ENCODE measurements at regions not wholly inside any gene's neighbourhood (a gene's known extent, or its start where the extent isn't known, plus 50 kb on each side); places are given as distances from the start of the nearest gene placed in this dataset.

- Histone ChIP-seq H3K9ac (ENCODE audit: low read length) (no peak overlapping the region), H3K79me2 (ENCODE audit: low read length) (no peaks in the 10 kb centered on the region), H3K4me3 (ENCODE audit: low read length) (no peak overlapping the region), H3K27ac (ENCODE audit: low read length) (no peak overlapping the region), H4K20me1 (ENCODE audit: insufficient read depth, low read length) (no peaks in the 10 kb centered on the region), H3K36me3 (replicated peaks; ENCODE audit: insufficient read depth, low read length) (no peaks in the 10 kb centered on the region), H2AFZ (ENCODE audit: low read length) (no peak overlapping the region), H3K9me2 (replicated peaks; ENCODE audit: insufficient read depth, low read length) (no peaks in the 10 kb centered on the region), H3K9me3 (replicated peaks; ENCODE audit: insufficient read depth, low read length) (no peaks in the 10 kb centered on the region), H3K4me2 (ENCODE audit: low read depth, low read length) (no peak overlapping the region), H3K4me1 (ENCODE audit: low read length) (no peaks in the 10 kb centered on the region), H3K27me3 (replicated peaks; ENCODE audit: insufficient read depth, low read length) (no peaks in the 10 kb centered on the region), H3F3A (ENCODE audit: insufficient read depth, low read length) (no peaks in the 10 kb centered on the region)
- no peak for DNase-seq
- TF ChIP-seq CTCF (IDR thresholded peaks at IDR 0.05; ENCODE audit: low read length) (no peak), EZH2 (optimal IDR thresholded peaks at IDR 0.05; ENCODE audit: low read depth, low read length) (no peak)
Measured at GRCh38 chr1:80365359-80366021, 1359.0 kb upstream of the ADGRL4 start.

- H3K9me3 ChIP-seq (replicated peaks; ENCODE audit: insufficient read depth, low read length) = no peaks in the 10 kb centered on the region
- no peak overlapping the region for H3K27ac ChIP-seq (ENCODE audit: low read length)
- H4K20me1 ChIP-seq (ENCODE audit: insufficient read depth, low read length) = no peaks in the 10 kb centered on the region
- no peaks in the 10 kb centered on the region for H3K27me3 ChIP-seq (replicated peaks; ENCODE audit: insufficient read depth, low read length)
- TF ChIP-seq EZH2phosphoT487 (IDR thresholded peaks at IDR 0.05; ENCODE audit: low read length) (no peak), CTCF (IDR thresholded peaks at IDR 0.05; ENCODE audit: low read length) (no peak), EZH2 (optimal IDR thresholded peaks at IDR 0.05; ENCODE audit: low read depth, low read length) (no peak)
- no peak for DNase-seq
- no peaks in the 10 kb centered on the region for H3K36me3 ChIP-seq (replicated peaks; ENCODE audit: insufficient read depth, low read length)
- H3F3A ChIP-seq (ENCODE audit: insufficient read depth, low read length) = no peaks in the 10 kb centered on the region
- H3K4me3 ChIP-seq (ENCODE audit: low read length) = no peak overlapping the region
- no peaks in the 10 kb centered on the region for H3K4me1 ChIP-seq (ENCODE audit: low read length)
- H3K9ac ChIP-seq (ENCODE audit: low read length) = no peak overlapping the region
- H3K79me2 ChIP-seq (ENCODE audit: low read length) = no peaks in the 10 kb centered on the region
- H2AFZ ChIP-seq (ENCODE audit: low read length) = no peak overlapping the region
- no peaks in the 10 kb centered on the region for H3K9me2 ChIP-seq (replicated peaks; ENCODE audit: insufficient read depth, low read length)
- H3K4me2 ChIP-seq (ENCODE audit: low read depth, low read length) = no peak overlapping the region
Measured at GRCh38 chr1:80363689-80364475, 1357.4 kb upstream of the ADGRL4 start.

- Histone ChIP-seq H3K79me2 (ENCODE audit: low read length) (no peaks in the 10 kb centered on the region), H3K4me3 (ENCODE audit: low read length) (no peak overlapping the region), H3K27ac (ENCODE audit: low read length) (no peak overlapping the region), H4K20me1 (ENCODE audit: insufficient read depth, low read length) (no peaks in the 10 kb centered on the region), H3K9me3 (replicated peaks; ENCODE audit: insufficient read depth, low read length) (no peaks in the 10 kb centered on the region), H3K36me3 (replicated peaks; ENCODE audit: insufficient read depth, low read length) (no peaks in the 10 kb centered on the region), H3K4me1 (ENCODE audit: low read length) (no peaks in the 10 kb centered on the region), H2AFZ (ENCODE audit: low read length) (no peak overlapping the region), H3K4me2 (ENCODE audit: low read depth, low read length) (no peak overlapping the region), H3K9me2 (replicated peaks; ENCODE audit: insufficient read depth, low read length) (no peaks in the 10 kb centered on the region), H3K27me3 (replicated peaks; ENCODE audit: insufficient read depth, low read length) (no peaks in the 10 kb centered on the region), H3K9ac (ENCODE audit: low read length) (no peak overlapping the region), H3F3A (ENCODE audit: insufficient read depth, low read length) (no peaks in the 10 kb centered on the region)
- no peak for TF ChIP-seq EZH2phosphoT487 (IDR thresholded peaks at IDR 0.05; ENCODE audit: low read length)
- no peak for TF ChIP-seq EZH2 (optimal IDR thresholded peaks at IDR 0.05; ENCODE audit: low read depth, low read length)
- TF ChIP-seq CTCF (IDR thresholded peaks at IDR 0.05; ENCODE audit: low read length) = no peak
- DNase-seq = no peak
Measured at GRCh38 chr1:80359666-80360065, 1353.1 kb upstream of the ADGRL4 start.

Measured in MM.1S (cell line).